Anterior cingulate cortex (tissue), 58 donors: ENCODE measurements at regions not wholly inside any gene's neighbourhood (a gene's known extent, or its start where the extent isn't known, plus 50 kb on each side); places are given as distances from the start of the nearest gene placed in this dataset.
"Not testable (repeated sequence)": the region's sequence is repeated elsewhere in the genome, so short reads cannot be mapped to it uniquely, and the experiment has no call there.

ENCODE experiments used
- DNase-seq, 58 donors: peaks; one replicate each; lab custom pipeline; 2025; lab: John Stamatoyannopoulos, UW

GRCh38 chr5:145396888-145397287 lies 438.3 kb downstream of the PRELID2 start:
- DNase-seq, result no peak

GRCh38 chr5:145395151-145395550 lies 440.0 kb downstream of the PRELID2 start:
- DNase-seq, result not testable (repeated sequence)

DNA sequence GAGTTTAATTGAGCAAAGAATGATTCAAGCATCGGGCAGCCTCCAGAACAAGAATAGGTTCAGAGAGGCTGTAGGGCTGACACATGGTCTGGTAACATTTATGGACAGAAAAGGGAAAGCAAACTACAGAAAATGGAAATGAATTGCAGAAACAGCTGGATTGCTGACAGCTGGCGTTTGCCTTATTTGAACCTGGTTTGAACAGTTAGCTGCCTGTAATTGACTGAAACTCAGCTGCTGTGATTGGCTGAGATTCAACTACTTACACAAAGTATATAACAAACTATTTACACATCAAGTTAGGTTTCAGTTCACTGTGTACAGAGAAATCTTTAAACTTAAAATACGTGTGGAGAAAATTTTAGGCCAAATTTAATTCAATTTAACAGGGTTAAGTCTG lies 441.7 kb downstream of the PRELID2 start:
- DNase-seq, result no peak

DNA sequence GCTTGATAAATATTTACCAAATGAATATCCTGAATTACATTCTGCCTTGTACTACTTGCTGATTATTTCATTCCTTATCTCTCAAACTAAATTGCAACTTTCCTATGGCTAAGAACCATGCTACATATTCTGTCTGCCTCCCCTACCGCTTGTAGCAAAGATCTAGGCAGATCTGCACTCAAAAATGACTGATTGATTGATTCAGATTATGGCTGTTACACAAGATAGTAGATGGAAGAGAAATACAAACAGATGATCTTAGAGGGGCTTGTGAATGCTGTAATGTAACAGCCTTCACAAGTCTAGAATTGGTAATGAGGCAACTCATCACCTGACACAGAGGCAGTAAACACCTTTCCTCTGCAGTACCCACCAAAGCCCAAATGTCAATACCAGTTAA lies 446.1 kb downstream of the PRELID2 start:
- DNase-seq, result no peak

- no peak for DNase-seq
Measured at GRCh38 chr5:145385276-145385675, 449.9 kb downstream of the PRELID2 start.

DNA sequence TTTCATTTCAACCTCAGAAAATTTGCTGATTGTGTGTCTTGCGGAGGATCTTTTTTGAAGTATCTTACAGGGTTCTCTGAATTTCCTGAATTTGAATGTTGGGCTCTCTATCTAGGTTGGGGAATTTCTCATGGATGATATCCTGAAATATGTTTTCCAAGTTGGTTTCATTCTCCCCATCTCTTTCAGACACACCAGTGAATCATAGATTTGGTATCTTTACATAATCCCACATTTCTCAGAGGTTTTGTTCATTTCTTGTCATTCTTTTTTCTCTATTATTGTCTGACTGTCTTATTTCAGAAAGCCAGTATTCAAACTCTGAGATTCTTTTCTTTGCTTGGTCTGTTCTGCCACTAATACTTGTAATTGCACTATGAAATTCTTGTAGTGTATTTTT lies 456.9 kb downstream of the PRELID2 start:
- DNase-seq, result no peak

GRCh38 chr5:145375521-145375920 lies 459.6 kb downstream of the PRELID2 start:
- no peak for DNase-seq

DNA sequence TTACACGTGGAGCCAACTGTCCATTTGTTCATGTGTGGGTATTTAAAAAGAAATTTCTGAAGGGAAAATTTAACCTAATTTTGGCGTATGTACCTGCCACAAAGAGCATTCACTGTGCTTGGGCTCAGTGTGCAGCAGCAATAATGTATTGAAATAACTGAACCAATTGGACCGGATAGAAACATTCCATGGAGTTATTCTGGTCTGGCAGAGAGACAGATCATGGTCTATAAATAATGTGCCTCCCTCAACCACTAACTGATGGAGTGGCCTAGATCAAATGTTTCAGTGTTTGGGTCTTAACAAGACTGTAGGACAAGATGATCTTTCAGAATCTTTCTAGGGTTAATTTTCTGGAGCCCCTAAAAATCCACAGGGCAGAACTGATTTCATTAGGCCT lies 469.7 kb downstream of the PRELID2 start:
- no peak for DNase-seq

DNA sequence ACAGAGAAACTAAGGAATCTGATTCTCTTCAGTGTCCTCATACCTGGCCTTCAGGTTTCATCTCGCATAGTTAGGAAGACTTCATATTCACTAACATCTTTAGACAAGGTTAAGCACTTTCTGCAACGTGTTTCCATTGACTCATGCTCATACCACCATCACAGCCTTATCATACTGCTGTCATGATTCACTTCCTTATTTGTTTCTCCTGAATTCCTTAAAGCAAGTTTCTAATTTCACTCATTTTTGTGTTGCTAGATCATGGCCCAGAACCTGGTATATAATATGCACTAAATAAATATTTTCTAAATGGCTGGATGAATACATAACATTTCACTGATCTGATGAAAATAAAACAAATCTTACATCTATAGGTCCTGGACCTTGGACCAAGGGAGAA lies 472.9 kb downstream of the PRELID2 start:
- no peak for DNase-seq

DNA sequence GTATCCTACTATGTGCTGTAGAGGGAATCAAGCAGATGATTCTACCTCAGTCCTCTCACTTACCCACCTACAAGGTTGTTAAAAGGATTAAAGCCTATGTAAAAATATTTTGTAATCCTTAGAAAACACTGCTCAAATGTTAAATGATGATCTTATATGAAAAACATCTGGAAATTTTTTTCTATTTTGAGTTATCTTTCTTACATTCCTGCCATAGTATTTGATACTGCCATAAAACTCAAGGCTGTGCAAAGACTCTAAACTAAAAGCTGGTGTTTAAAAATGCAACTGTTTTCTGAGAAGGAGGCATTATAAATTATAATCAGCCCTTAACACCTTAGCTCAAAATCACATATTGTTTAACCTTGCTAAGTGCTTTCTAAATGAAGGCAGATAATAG lies 474.2 kb downstream of the PRELID2 start:
- no peak for DNase-seq

GRCh38 chr5:145350513-145350912 lies 484.6 kb downstream of the PRELID2 start:
- DNase-seq, result no peak

DNA sequence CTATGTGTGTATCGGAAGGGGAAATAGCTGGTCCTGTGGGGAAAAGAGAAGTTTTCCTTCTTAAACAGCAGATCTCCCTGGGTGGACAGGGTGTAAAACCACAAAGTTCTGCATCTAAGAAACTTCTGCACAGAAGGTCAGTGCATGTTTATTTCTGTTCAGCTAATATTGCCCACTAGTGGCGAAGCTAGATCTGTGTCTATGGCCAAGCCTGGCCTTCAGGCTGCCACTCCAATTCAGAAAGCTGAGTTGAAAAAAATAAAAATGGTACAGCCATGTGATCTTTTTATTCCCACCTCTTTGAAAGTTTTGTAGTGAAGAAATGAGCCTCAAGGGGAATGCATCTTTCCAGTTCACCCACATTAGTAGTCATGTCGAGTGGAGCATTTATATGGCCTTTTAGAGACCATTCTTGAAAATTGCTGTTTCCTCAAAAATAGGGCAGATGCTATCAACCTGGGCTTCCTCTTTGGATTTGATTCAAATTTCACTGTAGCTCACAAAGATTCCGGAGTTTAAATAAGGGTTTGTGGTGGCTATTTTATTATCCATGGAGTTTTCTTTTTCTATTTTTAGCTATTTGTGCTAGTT lies 488.0 kb downstream of the PRELID2 start:
- no peak for DNase-seq

- DNase-seq, result no peak
Measured at GRCh38 chr5:145345511-145346287, 489.4 kb downstream of the PRELID2 start.

GRCh38 chr5:145341842-145342241 lies 493.3 kb downstream of the PRELID2 start:
- no peak for DNase-seq

DNA sequence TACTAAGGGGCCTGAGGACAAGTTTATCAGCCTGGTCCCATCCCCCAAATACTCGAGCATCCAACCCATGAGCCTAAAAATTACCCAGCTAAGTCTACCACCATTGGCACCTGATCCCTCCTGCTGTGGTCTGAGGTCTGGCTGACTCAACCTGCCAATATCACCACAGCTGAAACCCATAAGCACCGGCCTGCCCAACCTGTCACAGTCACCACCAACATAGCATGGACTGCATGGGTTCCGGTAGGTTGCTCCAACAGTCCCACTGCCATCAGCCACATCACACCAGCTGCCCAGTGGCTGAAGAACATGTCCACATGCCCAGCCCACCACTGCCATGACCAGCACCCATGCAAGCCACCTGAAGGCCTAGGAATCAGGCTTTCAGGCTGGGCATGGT lies 495.0 kb downstream of the PRELID2 start:
- DNase-seq, result no peak

GRCh38 chr5:145324767-145325479 lies 510.2 kb downstream of the PRELID2 start:
- DNase-seq, result no peak

DNA sequence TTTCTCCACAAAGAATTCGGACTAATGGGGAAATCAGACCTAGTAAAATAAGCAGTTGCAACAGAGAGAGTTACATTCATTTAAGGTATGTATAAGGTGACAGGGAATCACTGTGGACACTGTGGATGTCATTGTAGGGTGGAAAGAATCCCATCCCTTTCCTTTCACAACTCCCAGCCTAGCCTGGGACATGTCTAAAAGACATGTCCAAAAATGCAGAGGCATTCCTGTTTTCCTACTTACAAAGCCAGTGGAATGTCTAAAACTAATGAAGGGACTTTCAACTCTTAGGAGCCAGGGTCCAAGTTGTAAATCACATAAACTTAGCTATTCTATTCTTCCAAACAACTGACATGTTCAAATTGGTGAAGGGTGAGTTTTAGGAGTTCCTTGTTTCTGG lies 511.0 kb downstream of the PRELID2 start:
- DNase-seq, result no peak

DNA sequence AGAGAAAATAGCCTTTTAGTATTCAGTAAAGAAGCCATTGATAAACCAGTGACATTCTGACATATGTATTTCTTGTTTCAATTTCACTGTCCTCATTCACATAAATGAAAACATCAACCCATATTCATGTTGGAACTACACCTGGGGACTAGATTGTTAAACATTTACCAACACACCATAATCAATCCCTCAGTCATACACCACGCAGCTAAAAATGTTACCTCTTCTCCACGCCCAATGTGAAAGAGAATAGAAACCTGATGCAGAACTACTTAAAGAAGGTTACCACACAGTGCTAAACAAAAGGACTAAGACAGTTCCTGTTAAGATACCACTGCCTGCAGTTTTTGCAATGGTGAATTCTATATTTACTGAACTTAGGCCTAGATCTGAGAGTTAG lies 518.9 kb downstream of the PRELID2 start:
- no peak for DNase-seq

GRCh38 chr5:145307866-145308382 lies 527.2 kb downstream of the PRELID2 start:
- DNase-seq, result no peak

DNA sequence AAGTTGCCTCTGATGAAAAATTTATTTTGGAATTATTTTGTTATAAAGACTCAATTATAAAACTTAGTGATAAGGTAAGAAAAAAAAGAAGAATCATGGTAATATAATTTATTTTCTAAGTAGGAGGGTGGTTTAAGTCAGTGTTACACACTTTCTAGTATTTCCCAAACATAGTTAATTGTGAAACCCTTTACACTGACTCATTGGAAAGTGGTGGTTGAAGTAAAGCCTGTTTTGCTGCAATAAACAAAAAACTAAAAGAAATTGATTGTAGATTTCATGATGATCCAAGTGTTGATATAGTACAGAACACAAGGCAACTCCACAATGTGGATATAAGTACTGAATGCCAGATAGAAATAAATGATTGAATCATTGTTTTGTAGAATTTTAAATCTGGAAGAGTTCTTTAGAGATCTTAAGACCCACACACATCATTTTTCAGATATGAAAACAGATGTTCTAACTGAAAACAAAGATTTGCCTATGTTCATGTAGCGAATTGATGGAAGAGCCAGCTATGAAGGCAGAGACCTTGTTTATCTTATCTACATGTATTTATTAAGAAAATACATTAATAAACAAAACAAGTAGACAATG lies 539.8 kb downstream of the PRELID2 start:
- no peak for DNase-seq

GRCh38 chr5:145294331-145294730 lies 540.8 kb downstream of the PRELID2 start:
- no peak for DNase-seq
